GM19467 (cell line): ENCODE measurements at regions not wholly inside any gene's neighbourhood (a gene's known extent, or its start where the extent isn't known, plus 50 kb on each side); places are given as distances from the start of the nearest gene placed in this dataset.

Source experiments
- ATAC-seq: cut with Tn5 transposase; IDR thresholded peaks from one replicate; pipeline ENCODE4 v1.9.1; 2021; ENCODE audit warnings: mild to moderate bottlenecking, moderate library complexity; ENCODE audit not compliant: unreplicated experiment

- ATAC-seq, result no peak
Observed at GRCh38 chr4:35872273-35872672, 372.0 kb downstream of the ARAP2 start.

GRCh38 chr4:35879479-35879878, 364.8 kb downstream of the ARAP2 start:
- no peak for ATAC-seq

GRCh38 chr4:35883108-35883507, 361.2 kb downstream of the ARAP2 start:
- no peak for ATAC-seq

GRCh38 chr4:35884714-35885480, 359.4 kb downstream of the ARAP2 start:
- ATAC-seq, result no peak

- ATAC-seq, result no peak
Observed at GRCh38 chr4:35897808-35898207, 346.5 kb downstream of the ARAP2 start.

- no peak for ATAC-seq
Observed at GRCh38 chr4:35900286-35901243, 343.7 kb downstream of the ARAP2 start.

GRCh38 chr4:35912174-35912573, 332.1 kb downstream of the ARAP2 start:
- peak; percentile 89 for ATAC-seq

GRCh38 chr4:35918491-35918977, 325.8 kb downstream of the ARAP2 start:
- ATAC-seq, result no peak

- peak; percentile 79 for ATAC-seq
Observed at GRCh38 chr4:35925806-35926205, 318.5 kb downstream of the ARAP2 start.

GRCh38 chr4:35926788-35927187, 317.5 kb downstream of the ARAP2 start:
- ATAC-seq, result no peak

GRCh38 chr4:35933901-35934300, 310.4 kb downstream of the ARAP2 start:
- ATAC-seq, result no peak

- ATAC-seq, result no peak
Observed at GRCh38 chr4:35934320-35934981, 309.9 kb downstream of the ARAP2 start.

GRCh38 chr4:35938936-35939335, 305.4 kb downstream of the ARAP2 start:
- no peak for ATAC-seq

- no peak for ATAC-seq
Observed at GRCh38 chr4:35939751-35940150, 304.6 kb downstream of the ARAP2 start.

- ATAC-seq, result no peak
Observed at GRCh38 chr4:35942092-35942491, 302.2 kb downstream of the ARAP2 start.

- no peak for ATAC-seq
Observed at GRCh38 chr4:35943606-35944005, 300.7 kb downstream of the ARAP2 start.

- no peak for ATAC-seq
Observed at GRCh38 chr4:35948171-35948570, 296.1 kb downstream of the ARAP2 start.

GRCh38 chr4:35950442-35950841, 293.9 kb downstream of the ARAP2 start:
- ATAC-seq, result no peak

- ATAC-seq, result no peak
Observed at GRCh38 chr4:35952751-35953150, 291.6 kb downstream of the ARAP2 start.

- ATAC-seq, result no peak
Observed at GRCh38 chr4:35963383-35963782, 280.9 kb downstream of the ARAP2 start.

- ATAC-seq, result no peak
Observed at GRCh38 chr4:35963974-35964515, 280.3 kb downstream of the ARAP2 start.
